Left renal cortex interstitium (tissue), 4 donors: ENCODE measurements at regions not wholly inside any gene's neighbourhood (a gene's known extent, or its start where the extent isn't known, plus 50 kb on each side); places are given as distances from the start of the nearest gene placed in this dataset.
"Not testable (repeated sequence)": the region's sequence is repeated elsewhere in the genome, so short reads cannot be mapped to it uniquely, and the experiment has no call there.

Source experiments
- DNase-seq, 4 donors: peaks; one replicate each; pipeline ENCODE4 v3.0.0-alpha.2; 2013; ENCODE audit warnings: low read depth in 4 of 4, low spot score in 2 of 4, missing footprints in 1 of 4

- DNase-seq, result no peak
Observed at GRCh38 chr4:1561286-1561990, 122.7 kb downstream of the FAM53A start.

DNA sequence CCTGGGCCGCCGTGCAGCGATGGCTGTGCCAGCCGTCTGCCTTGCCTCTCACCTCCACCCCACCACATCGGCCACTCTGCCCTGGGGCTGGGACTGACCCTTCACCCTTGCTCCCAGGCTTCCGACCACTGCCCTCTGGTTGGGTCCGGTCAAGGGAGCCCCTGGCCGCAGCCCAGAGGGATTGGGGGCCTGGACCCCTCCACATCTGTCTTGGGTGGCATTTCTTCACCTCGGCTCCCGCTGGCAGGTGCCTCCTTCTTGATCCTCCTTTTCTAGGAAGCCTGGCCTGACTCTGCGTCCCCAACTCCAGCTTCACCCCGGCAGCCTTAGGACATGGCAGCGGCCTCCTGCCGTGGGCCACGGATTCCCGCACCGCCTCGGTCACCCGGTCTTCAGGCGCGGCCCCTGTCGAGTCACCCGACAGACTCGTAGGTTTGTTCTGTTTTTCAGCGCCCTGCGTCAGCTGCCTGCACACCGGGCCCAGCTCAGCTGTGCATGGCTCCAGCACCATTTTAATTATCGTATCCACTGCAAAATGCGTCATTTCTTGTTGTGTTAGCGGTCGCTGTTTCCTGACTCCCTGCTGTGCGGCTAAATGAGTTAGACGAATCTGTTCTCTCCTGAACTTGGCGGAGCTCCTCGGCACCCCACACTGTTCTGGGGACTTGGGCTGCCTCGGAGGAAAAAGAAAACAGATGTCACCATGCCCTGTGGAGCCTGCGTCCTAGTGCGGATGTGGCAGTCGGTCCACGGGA is 124.0 kb downstream of the FAM53A start:
- DNase-seq, result no peak

- DNase-seq, result no peak
Observed at GRCh38 chr4:1558205-1558604, 125.9 kb downstream of the FAM53A start.

- DNase-seq, result no peak
Observed at GRCh38 chr4:1557221-1557597, 126.9 kb downstream of the FAM53A start.

GRCh38 chr4:1556541-1557220 is 127.4 kb downstream of the FAM53A start:
- DNase-seq, result no peak

- no peak for DNase-seq
Observed at GRCh38 chr4:1554876-1555265, 129.2 kb downstream of the FAM53A start.

- DNase-seq, result no peak
Observed at GRCh38 chr4:1554246-1554875, 129.8 kb downstream of the FAM53A start.

GRCh38 chr4:1553365-1553764 is 130.7 kb downstream of the FAM53A start:
- DNase-seq, result no peak

GRCh38 chr4:1552451-1552850 is 131.7 kb downstream of the FAM53A start:
- no peak for DNase-seq

- no peak for DNase-seq
Observed at GRCh38 chr4:1551211-1551610, 132.9 kb downstream of the FAM53A start.

- peak in 2 of 4 donors; percentile 56 to 64 for DNase-seq
Observed at GRCh38 chr4:1550122-1551070, 133.7 kb downstream of the FAM53A start.

- DNase-seq, result no peak
Observed at GRCh38 chr4:1549638-1550035, 134.5 kb downstream of the FAM53A start.

DNA sequence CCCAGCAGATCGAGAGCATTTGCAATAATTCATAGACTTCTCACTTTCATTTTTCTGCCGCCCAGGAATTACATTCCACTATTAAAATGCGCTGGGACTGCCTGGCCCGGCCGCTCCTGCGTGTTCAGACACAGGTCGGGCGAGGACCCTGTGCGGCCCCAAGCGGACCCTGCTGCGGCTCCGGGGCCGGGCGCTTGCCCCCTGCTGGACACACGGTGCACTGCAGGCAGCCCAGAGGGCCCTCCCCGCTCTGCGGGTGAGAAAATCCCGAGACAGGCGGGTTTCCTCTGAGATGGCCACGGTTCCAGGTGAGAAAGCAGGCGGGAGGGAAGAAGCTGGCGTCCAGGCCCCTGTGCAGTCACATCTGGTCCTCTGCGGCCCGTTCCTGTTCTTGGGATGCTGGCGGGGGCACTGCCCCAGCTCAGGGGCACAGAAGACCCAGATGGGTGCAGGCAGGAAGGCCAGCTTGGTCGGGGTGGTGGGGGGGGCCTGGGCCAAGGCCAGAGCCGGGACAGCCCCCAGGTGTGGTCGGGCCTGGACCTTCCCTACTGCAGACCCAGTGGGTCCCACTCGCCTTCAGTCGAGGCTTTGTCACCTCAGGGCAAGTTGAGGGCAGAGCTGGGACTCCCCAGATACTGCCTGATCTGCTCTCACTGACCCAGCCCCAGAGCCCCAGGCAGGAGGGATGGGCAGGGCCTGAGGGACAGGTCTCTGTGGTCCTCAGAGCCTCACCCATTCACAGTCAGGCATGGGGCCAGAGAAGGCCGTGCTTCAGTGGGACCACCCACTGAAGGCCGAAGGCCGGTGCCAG is 135.1 kb downstream of the FAM53A start:
- DNase-seq, result not testable (repeated sequence)

GRCh38 chr4:1547856-1548826 is 136.0 kb downstream of the FAM53A start:
- no peak for DNase-seq

- no peak for DNase-seq
Observed at GRCh38 chr4:1547131-1547855, 136.8 kb downstream of the FAM53A start.

- no peak for DNase-seq
Observed at GRCh38 chr4:1544861-1545281, 138.6 kb upstream of the NKX1-1 start.

DNA sequence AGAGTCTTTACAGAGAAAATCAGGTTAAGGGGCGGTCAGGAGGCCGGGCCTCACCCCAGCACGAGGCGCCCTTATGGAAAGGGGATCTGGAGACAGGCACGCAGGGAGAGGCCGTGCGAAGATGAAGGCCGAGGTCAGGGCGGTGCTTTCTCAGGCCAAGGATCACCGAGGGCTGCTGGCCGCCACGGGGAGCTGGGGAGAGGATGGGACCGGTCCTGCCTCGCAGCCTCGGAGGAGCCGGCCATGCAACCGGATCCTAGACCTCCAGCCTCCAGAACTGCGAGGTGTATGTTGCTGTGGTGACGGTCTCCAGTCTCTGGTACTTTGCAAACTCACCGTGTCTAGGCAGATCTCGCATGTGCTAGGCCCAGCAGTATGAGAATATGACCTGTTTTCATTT is 138.2 kb upstream of the NKX1-1 start:
- not testable (repeated sequence) for DNase-seq
